Vagina (tissue), 2 donors: ENCODE measurements at regions not wholly inside any gene's neighbourhood (a gene's known extent, or its start where the extent isn't known, plus 50 kb on each side); places are given as distances from the start of the nearest gene placed in this dataset.

Source experiments
- DNase-seq, 2 donors: peaks; one replicate each; pipeline ENCODE4 v3.0.0-alpha.2; 2017; ENCODE audit errors: extremely low spot score in 2 of 2
- H3K27ac ChIP-seq: fragments of 200-600 bp; sonication (generic); one replicate; pipeline ENCODE4 v1.5.1; 2019
- H3K27me3 ChIP-seq: fragments of 200-600 bp; sonication (generic); one replicate; pipeline ENCODE4 v1.5.1; 2019
- H3K36me3 ChIP-seq, 2 donors: fragments of 200-600 bp; sonication (generic); one replicate each; pipeline ENCODE4 v1.5.1; 2017 to 2019
- H3K4me1 ChIP-seq: fragments of 200-600 bp; sonication (generic); one replicate; pipeline ENCODE4 v1.5.1; 2019
- H3K4me3 ChIP-seq, 2 donors: fragments of 200-600 bp; sonication (generic); 1 replicate in 1 of 2; 2 replicates in 1 of 2; pipeline ENCODE4 v1.5.1; 2016 to 2019
- H3K9me3 ChIP-seq: fragments of 200-600 bp; sonication (generic); one replicate; pipeline ENCODE4 v1.5.1; 2019
- POLR2A ChIP-seq, 2 donors: fragments of 450-650 bp; IDR thresholded peaks; one replicate each; pipeline ENCODE4 v1.6.1; 2017; ENCODE audit warnings: antibody characterized with exemption in 2 of 2, mild to moderate bottlenecking in 2 of 2, moderate library complexity in 2 of 2
- POLR2AphosphoS5 ChIP-seq, 2 donors: sonication (generic); formaldehyde crosslinking; IDR thresholded peaks; one replicate each; pipeline ENCODE4 v1.9.0; 2017; ENCODE audit warnings: antibody characterized with exemption in 2 of 2, mild to moderate bottlenecking in 2 of 2, low read depth in 1 of 2; ENCODE audit not compliant: insufficient read depth in 1 of 2
- intact Hi-C: fragments of 100-400 bp; cut with DNase I; formaldehyde crosslinking; loops from one replicate; pipeline ENCODE4 v1.15.1; 2023
- TF ChIP-seq, protein P1 (sequence below), 3 experiments: fragments of 450-650 bp in 2 of 3; fragments of 200-600 bp in 1 of 3; sonication (generic) in 1 of 3; IDR thresholded peaks; one replicate each; pipeline ENCODE4 v1.5.1; 2017 to 2019; ENCODE audit warnings: antibody characterized with exemption in 3 of 3, mild to moderate bottlenecking in 2 of 3, moderate library complexity in 2 of 3

GRCh38 chr12:58309806-58310205, 368.4 kb downstream of the ATP23 start:
- H3K36me3 ChIP-seq = no peaks in the 10 kb centered on the region
- intact Hi-C loops = no loop called here
- H3K27ac ChIP-seq = peak overlapping the region; percentile 21
- no peak for DNase-seq
- no peak for TF ChIP-seq POLR2A (IDR thresholded peaks at IDR 0.05)
- no peak for TF ChIP-seq POLR2AphosphoS5 (IDR thresholded peaks at IDR 0.05; ENCODE audit: insufficient read depth in 1 of 2, low read depth in 1 of 2)
- TF ChIP-seq, protein P1, sequence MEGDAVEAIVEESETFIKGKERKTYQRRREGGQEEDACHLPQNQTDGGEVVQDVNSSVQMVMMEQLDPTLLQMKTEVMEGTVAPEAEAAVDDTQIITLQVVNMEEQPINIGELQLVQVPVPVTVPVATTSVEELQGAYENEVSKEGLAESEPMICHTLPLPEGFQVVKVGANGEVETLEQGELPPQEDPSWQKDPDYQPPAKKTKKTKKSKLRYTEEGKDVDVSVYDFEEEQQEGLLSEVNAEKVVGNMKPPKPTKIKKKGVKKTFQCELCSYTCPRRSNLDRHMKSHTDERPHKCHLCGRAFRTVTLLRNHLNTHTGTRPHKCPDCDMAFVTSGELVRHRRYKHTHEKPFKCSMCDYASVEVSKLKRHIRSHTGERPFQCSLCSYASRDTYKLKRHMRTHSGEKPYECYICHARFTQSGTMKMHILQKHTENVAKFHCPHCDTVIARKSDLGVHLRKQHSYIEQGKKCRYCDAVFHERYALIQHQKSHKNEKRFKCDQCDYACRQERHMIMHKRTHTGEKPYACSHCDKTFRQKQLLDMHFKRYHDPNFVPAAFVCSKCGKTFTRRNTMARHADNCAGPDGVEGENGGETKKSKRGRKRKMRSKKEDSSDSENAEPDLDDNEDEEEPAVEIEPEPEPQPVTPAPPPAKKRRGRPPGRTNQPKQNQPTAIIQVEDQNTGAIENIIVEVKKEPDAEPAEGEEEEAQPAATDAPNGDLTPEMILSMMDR (IDR thresholded peaks at IDR 0.05) = no peak
- H3K4me3 ChIP-seq = no peak overlapping the region
- H3K4me1 ChIP-seq = peaks cover 8% of the 10 kb centered on the region
- H3K9me3 ChIP-seq = no peaks in the 10 kb centered on the region
- H3K27me3 ChIP-seq = no peaks in the 10 kb centered on the region

DNA sequence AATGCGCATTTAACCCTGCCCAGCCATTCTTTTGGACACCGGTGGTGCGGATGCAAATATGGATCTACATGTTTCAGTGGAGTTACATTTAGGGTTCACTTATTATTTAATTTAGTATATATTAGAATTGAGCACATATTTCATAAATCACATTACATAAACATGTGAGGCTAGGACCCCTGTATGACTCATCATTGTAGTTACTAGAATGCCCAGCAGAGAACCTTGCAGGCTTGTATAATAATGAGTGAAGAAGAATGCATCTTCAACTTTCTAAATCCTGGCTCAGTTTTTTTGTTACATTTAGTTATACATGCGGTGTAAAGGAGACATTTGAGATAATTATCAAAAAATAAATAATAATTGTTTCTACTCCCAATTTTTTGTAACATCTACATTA, 369.0 kb downstream of the ATP23 start:
- H3K27ac ChIP-seq = no peak overlapping the region
- intact Hi-C loops = no loop called here
- TF ChIP-seq POLR2A (IDR thresholded peaks at IDR 0.05) (no peak), POLR2AphosphoS5 (IDR thresholded peaks at IDR 0.05; ENCODE audit: insufficient read depth in 1 of 2, low read depth in 1 of 2) (no peak)
- TF ChIP-seq, protein P1 (IDR thresholded peaks at IDR 0.05) = no peak
- no peaks in the 10 kb centered on the region for H3K27me3 ChIP-seq
- no peak overlapping the region for H3K4me3 ChIP-seq
- H3K4me1 ChIP-seq = peaks cover 8% of the 10 kb centered on the region
- H3K36me3 ChIP-seq = no peaks in the 10 kb centered on the region
- H3K9me3 ChIP-seq = no peaks in the 10 kb centered on the region
- no peak for DNase-seq

DNA sequence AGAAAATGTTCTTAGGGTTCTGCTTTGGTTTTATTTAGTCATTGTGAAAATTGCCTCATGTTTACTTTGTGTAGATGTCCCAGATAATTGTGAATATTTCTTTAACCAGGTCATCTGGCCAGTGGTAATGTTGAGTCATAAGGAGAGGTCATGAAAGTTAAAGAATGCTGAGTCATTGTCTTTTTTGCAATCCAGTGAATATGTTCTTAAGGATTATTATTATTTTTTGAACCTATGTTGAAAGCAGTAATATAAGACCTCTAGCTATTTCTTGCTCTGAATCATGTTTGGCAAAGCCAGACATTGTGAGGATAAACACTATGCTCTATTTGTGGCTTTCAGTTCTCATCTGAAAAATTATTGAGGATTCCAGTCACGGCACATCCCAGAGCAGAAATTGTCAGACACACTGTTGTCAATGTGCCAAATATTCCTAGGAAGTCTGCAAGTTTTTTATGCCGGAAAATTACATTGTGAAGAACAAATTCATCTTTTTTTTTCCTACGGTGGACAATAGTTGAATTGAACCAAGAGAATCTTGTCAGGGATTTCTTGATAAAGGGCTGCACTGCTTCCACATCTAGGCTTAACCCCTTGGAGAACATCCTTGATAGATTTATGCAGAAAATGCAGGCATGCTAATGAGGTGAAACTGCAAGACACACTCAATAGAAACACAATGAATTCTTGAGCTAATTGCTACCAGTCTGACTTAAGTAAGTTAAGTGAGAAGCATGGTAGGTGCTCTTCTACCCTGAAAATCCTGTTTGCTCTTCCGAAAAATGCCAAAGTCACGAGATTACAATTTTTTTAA, 369.6 kb downstream of the ATP23 start:
- Histone ChIP-seq H3K9me3 (no peaks in the 10 kb centered on the region), H3K27ac (no peak overlapping the region), H3K4me3 (no peak overlapping the region), H3K36me3 (no peaks in the 10 kb centered on the region), H3K4me1 (peaks cover 8% of the 10 kb centered on the region), H3K27me3 (no peaks in the 10 kb centered on the region)
- TF ChIP-seq, protein P1 (IDR thresholded peaks at IDR 0.05) = no peak
- TF ChIP-seq POLR2A (IDR thresholded peaks at IDR 0.05) (no peak), POLR2AphosphoS5 (IDR thresholded peaks at IDR 0.05; ENCODE audit: insufficient read depth in 1 of 2, low read depth in 1 of 2) (peak in 1 of 2 donors; percentile 86)
- DNase-seq = no peak
- intact Hi-C loops = no loop called here

DNA sequence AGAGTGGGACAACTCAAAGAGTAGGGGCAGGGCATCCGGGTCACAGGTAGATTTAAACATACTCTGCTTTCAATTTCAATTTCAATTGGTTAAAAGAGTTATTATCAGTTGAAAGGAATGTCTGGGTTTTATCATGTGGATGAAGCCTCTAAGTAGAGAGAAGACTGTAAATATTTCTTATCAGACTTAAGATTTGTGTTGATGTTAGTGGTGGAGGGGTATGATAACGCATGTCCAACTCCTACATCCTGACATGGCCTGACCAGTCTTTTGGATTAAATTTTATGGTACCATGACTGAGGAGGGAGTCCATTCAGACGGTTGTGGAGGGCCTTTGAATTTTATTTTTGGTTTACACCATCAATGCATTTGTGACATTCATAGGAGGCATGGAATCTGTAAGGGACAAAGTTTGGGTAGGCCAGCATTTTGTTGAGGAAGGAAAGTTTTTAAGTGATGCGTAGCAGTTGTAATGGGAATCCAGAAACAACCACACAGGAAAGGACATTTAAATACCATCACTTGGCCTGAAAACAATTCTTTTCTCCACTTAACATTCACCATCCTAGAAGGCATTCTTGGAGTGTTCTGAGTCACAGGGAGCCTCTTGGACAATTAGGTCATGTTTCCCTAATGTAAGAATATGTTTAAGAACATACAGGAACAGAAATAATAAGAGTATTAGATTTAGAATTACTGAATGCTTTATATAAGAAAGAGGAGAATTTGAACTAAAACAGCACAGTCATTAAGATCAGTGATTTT, 371.9 kb downstream of the ATP23 start:
- intact Hi-C loops = no loop called here
- Histone ChIP-seq H3K36me3 (no peaks in the 10 kb centered on the region), H3K27me3 (no peaks in the 10 kb centered on the region), H3K9me3 (no peaks in the 10 kb centered on the region), H3K4me3 (no peak overlapping the region), H3K27ac (no peak overlapping the region), H3K4me1 (peaks cover 8% of the 10 kb centered on the region)
- no peak for TF ChIP-seq POLR2AphosphoS5 (IDR thresholded peaks at IDR 0.05; ENCODE audit: insufficient read depth in 1 of 2, low read depth in 1 of 2)
- TF ChIP-seq, protein P1 (IDR thresholded peaks at IDR 0.05) = no peak
- no peak for TF ChIP-seq POLR2A (IDR thresholded peaks at IDR 0.05)
- DNase-seq = no peak

GRCh38 chr12:58314610-58315009, 373.2 kb downstream of the ATP23 start:
- TF ChIP-seq POLR2AphosphoS5 (IDR thresholded peaks at IDR 0.05; ENCODE audit: insufficient read depth in 1 of 2, low read depth in 1 of 2) (no peak), POLR2A (IDR thresholded peaks at IDR 0.05) (no peak)
- TF ChIP-seq, protein P1 (IDR thresholded peaks at IDR 0.05) = no peak
- H3K4me3 ChIP-seq = no peak overlapping the region
- peaks cover 8% of the 10 kb centered on the region for H3K4me1 ChIP-seq
- H3K36me3 ChIP-seq = no peaks in the 10 kb centered on the region
- no peaks in the 10 kb centered on the region for H3K9me3 ChIP-seq
- no peak for DNase-seq
- no peaks in the 10 kb centered on the region for H3K27me3 ChIP-seq
- H3K27ac ChIP-seq = no peak overlapping the region
- intact Hi-C loops = no loop called here
